CD4-positive, alpha-beta T cell (primary cell): ENCODE measurements at regions not wholly inside any gene's neighbourhood (a gene's known extent, or its start where the extent isn't known, plus 50 kb on each side); places are given as distances from the start of the nearest gene placed in this dataset.

Experiments used
- ATAC-seq: fragments of 200-7000 bp; cut with Tn5 transposase; one replicate; pipeline ENCODE4 v1.10.0; 2022; ENCODE audit warnings: mild to moderate bottlenecking; ENCODE audit not compliant: poor library complexity
- CTCF ChIA-PET: fragments of 350-600 bp; sonication (Branson Sonifier 250); formaldehyde crosslinking; loops from one replicate; lab custom pipeline; 2021; ENCODE audit warnings: antibody characterized with exemption, inconsistent platforms; lab: Charles Lee
- POLR2A ChIA-PET: fragments of 350-600 bp; sonication (Branson Sonifier 250); formaldehyde crosslinking; loops from one replicate; lab custom pipeline; 2021; ENCODE audit warnings: antibody characterized with exemption, inconsistent platforms; lab: Charles Lee
- DNase-seq, 14 experiments: peaks; one replicate each; pipeline ENCODE4 v3.0.0-alpha.2; 2013 to 2020; ENCODE audit warnings: mixed read lengths in 2 of 14
- H3K27ac ChIP-seq, 2 donors: one replicate each; pipeline versions ENCODE4 v1.5.1 to v1.7.0; 2013; ENCODE audit warnings: low read length in 2 of 2, low read depth in 1 of 2, mild to moderate bottlenecking in 1 of 2
- H3K27me3 ChIP-seq, 2 experiments: 1 replicate in 1 of 2; 2 replicates in 1 of 2; pipeline versions ENCODE4 v1.6.1 to v1.7.0; 2013; ENCODE audit warnings: low read length in 2 of 2, control low read depth in 1 of 2, mild to moderate bottlenecking in 1 of 2, moderate library complexity in 1 of 2; ENCODE audit not compliant: insufficient read depth in 2 of 2, control insufficient read depth in 1 of 2
- H3K36me3 ChIP-seq: one replicate; pipeline ENCODE4 v1.6.1; 2013; ENCODE audit warnings: low read length, control low read depth; ENCODE audit not compliant: insufficient read depth
- H3K4me1 ChIP-seq: one replicate; pipeline ENCODE4 v1.6.1; 2013; ENCODE audit warnings: low read length, control low read depth; ENCODE audit not compliant: insufficient read depth
- H3K4me3 ChIP-seq: one replicate; pipeline ENCODE4 v1.5.1; 2013; ENCODE audit warnings: mild to moderate bottlenecking, low read length, moderate library complexity
- H3K9me3 ChIP-seq, 2 experiments: 1 replicate in 1 of 2; 2 replicates in 1 of 2; pipeline versions ENCODE4 v1.6.1 to v1.7.0; 2013; ENCODE audit warnings: low read length in 2 of 2, mild to moderate bottlenecking in 2 of 2, control low read depth in 1 of 2, moderate library complexity in 1 of 2; ENCODE audit not compliant: control insufficient read depth in 1 of 2, insufficient read depth in 1 of 2
- H3K27ac Mint-ChIP-seq: one replicate; pipeline ENCODE4 v1.8.0; 2020; ENCODE audit warnings: mixed read lengths
- H3K27me3 Mint-ChIP-seq: one replicate; pipeline ENCODE4 v1.8.0; 2021; ENCODE audit warnings: mixed read lengths
- H3K36me3 Mint-ChIP-seq: one replicate; pipeline ENCODE4 v1.8.0; 2021; ENCODE audit warnings: low read depth, mixed read lengths
- H3K4me1 Mint-ChIP-seq: one replicate; pipeline ENCODE4 v1.8.0; 2021; ENCODE audit warnings: low read depth, mixed read lengths
- H3K4me3 Mint-ChIP-seq: one replicate; pipeline ENCODE4 v1.8.0; 2020; ENCODE audit warnings: mild to moderate bottlenecking, mixed read lengths
- H3K9me3 Mint-ChIP-seq: one replicate; pipeline ENCODE4 v1.8.0; 2020; ENCODE audit warnings: mixed read lengths
- CTCF ChIP-seq: fragments of 200-600 bp; IDR thresholded peaks from one replicate; pipeline ENCODE4 v1.8.0; 2022; ENCODE audit warnings: antibody characterized with exemption, mild to moderate bottlenecking
- intact Hi-C, 2 experiments: fragments of 100-400 bp; cut with DNase I in 1 of 2; cut with micrococcal nuclease in 1 of 2; formaldehyde crosslinking; loops; one replicate each; pipeline versions ENCODE4 v1.15.1 to v1.9.0; 2023 to 2025; cut with DNase I, micrococcal nuclease

GRCh38 chr16:76862901-76863300 is 328.1 kb upstream of the MON1B start:
- no peaks in the 10 kb centered on the region for H3K27me3 Mint-ChIP-seq
- TF ChIP-seq CTCF = no peak
- H3K36me3 Mint-ChIP-seq = no peaks in the 10 kb centered on the region
- no peaks in the 10 kb centered on the region for H3K4me1 Mint-ChIP-seq
- intact Hi-C loops = no loop called here
- no peaks in the 10 kb centered on the region for H3K27me3 ChIP-seq
- H3K27ac ChIP-seq = no peak overlapping the region
- no peaks in the 10 kb centered on the region for H3K4me1 ChIP-seq
- ChIA-PET CTCF (no interaction called here), POLR2A (no interaction called here)
- no peak overlapping the region for H3K4me3 ChIP-seq
- peaks cover 8% of the 10 kb centered on the region for H3K9me3 Mint-ChIP-seq
- H3K27ac Mint-ChIP-seq = no peak overlapping the region
- no peak overlapping the region for H3K4me3 Mint-ChIP-seq
- no peaks in the 10 kb centered on the region for H3K36me3 ChIP-seq
- ATAC-seq (no peak), DNase-seq (no peak)
- peaks cover 0 to 6% of the 10 kb centered on the region in 2 experiments for H3K9me3 ChIP-seq

- H3K4me3 Mint-ChIP-seq = no peak overlapping the region
- no peak overlapping the region for H3K4me3 ChIP-seq
- H3K36me3 Mint-ChIP-seq = no peaks in the 10 kb centered on the region
- H3K9me3 Mint-ChIP-seq = no peaks in the 10 kb centered on the region
- no peak for TF ChIP-seq CTCF
- no peaks in the 10 kb centered on the region for H3K4me1 ChIP-seq
- H3K4me1 Mint-ChIP-seq = no peaks in the 10 kb centered on the region
- no peak overlapping the region for H3K27ac ChIP-seq
- no peaks in the 10 kb centered on the region for H3K36me3 ChIP-seq
- ChIA-PET POLR2A (no interaction called here), CTCF (no interaction called here)
- no peak overlapping the region for H3K27ac Mint-ChIP-seq
- no peaks in the 10 kb centered on the region for H3K9me3 ChIP-seq
- no peaks in the 10 kb centered on the region for H3K27me3 ChIP-seq
- DNase-seq (no peak), ATAC-seq (no peak)
- H3K27me3 Mint-ChIP-seq = no peaks in the 10 kb centered on the region
- intact Hi-C loops = no loop called here
Measured at GRCh38 chr16:76866994-76867393, 324.0 kb upstream of the MON1B start.

- H3K36me3 ChIP-seq = no peaks in the 10 kb centered on the region
- H3K4me1 ChIP-seq = no peaks in the 10 kb centered on the region
- DNase-seq (no peak), ATAC-seq (no peak)
- no peaks in the 10 kb centered on the region for H3K4me1 Mint-ChIP-seq
- H3K9me3 Mint-ChIP-seq = no peaks in the 10 kb centered on the region
- TF ChIP-seq CTCF = no peak
- H3K9me3 ChIP-seq = no peaks in the 10 kb centered on the region
- H3K27me3 ChIP-seq = no peaks in the 10 kb centered on the region
- no peak overlapping the region for H3K4me3 Mint-ChIP-seq
- POLR2A ChIA-PET = no interaction called here
- CTCF ChIA-PET = no interaction called here
- H3K27me3 Mint-ChIP-seq = no peaks in the 10 kb centered on the region
- H3K36me3 Mint-ChIP-seq = no peaks in the 10 kb centered on the region
- no peak overlapping the region for H3K27ac Mint-ChIP-seq
- intact Hi-C loops = no loop called here
- H3K27ac ChIP-seq = no peak overlapping the region
- H3K4me3 ChIP-seq = no peak overlapping the region
Measured at GRCh38 chr16:76875898-76876297, 315.1 kb upstream of the MON1B start.
